ENCODE measurements at regions not wholly inside any gene's neighbourhood (a gene's known extent, or its start where the extent isn't known, plus 50 kb on each side); places are given as distances from the start of the nearest gene placed in this dataset.

DNA sequence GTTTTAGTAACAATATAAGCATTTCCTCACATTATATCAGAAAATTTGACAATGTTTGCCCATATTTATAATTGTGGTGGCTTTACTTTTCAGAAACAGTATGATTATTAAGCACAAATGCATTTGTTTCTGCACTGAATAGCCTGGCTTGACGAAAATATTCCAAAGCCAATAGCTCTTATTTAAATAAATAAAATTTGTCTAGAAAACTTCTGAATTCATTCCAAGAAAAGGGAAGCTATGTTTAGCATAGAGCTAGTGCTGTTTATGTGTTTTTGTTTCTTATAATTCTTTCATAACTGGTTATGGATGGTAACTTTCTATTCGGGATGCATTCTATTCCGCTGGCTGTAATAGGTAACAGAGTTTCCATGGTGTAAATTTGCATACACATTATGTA, 268.6 kb downstream of the PTBP2 start:
- no peak for TF ChIP-seq L3MBTL2 (conservative IDR thresholded peaks at IDR 0.05)
- TF ChIP-seq FOXK2 (IDR thresholded peaks at IDR 0.05): no peak
- no peak for TF ChIP-seq SP1 (IDR thresholded peaks at IDR 0.05)
- no peak for TF ChIP-seq BHLHE40 (IDR thresholded peaks at IDR 0.05; ENCODE audit: borderline replicate concordance)
- TF ChIP-seq CTBP1 (IDR thresholded peaks at IDR 0.05; ENCODE audit: borderline replicate concordance): no peak
- no peak for TF ChIP-seq HDGF (IDR thresholded peaks at IDR 0.05; ENCODE audit: borderline replicate concordance)
- no peak for TF ChIP-seq FOXM1 (IDR thresholded peaks at IDR 0.05; ENCODE audit: borderline replicate concordance)
- TF ChIP-seq SUZ12 (IDR thresholded peaks at IDR 0.05): no peak
- TF ChIP-seq ARNT (IDR thresholded peaks at IDR 0.05): no peak
- TF ChIP-seq TARDBP (IDR thresholded peaks at IDR 0.05): no peak
- TF ChIP-seq ZNF384 (IDR thresholded peaks at IDR 0.05): no peak
